SK-N-SH treated with all-trans-retinoic acid at 6 μM for 48 hours (cell line): ENCODE measurements at regions not wholly inside any gene's neighbourhood (a gene's known extent, or its start where the extent isn't known, plus 50 kb on each side); places are given as distances from the start of the nearest gene placed in this dataset.
A peak's percentile ranks its signal among the peaks of the same experiment; 100 is the strongest.

ENCODE experiments used
- ATAC-seq: fragments of 200-7000 bp; cut with Tn5 transposase; 3 replicates; pipeline ENCODE4 v1.9.1; 2020; ENCODE audit warnings: mild to moderate bottlenecking, moderate library complexity
- ARNTL ChIP-seq: fragments of 450-650 bp; formaldehyde crosslinking; IDR thresholded peaks from 2 replicates; pipeline ENCODE4 v1.5.0; 2020; ENCODE audit warnings: low read depth, mild to moderate bottlenecking, moderate library complexity, borderline replicate concordance
- BACH2 ChIP-seq: fragments of 250-450 bp; sonication (Bioruptor Pico); IDR thresholded peaks from 2 replicates; pipeline ENCODE4 v1.9.0; 2021; ENCODE audit warnings: mild to moderate bottlenecking, borderline replicate concordance
- CREB5 ChIP-seq: fragments of 250-450 bp; sonication (Bioruptor Pico); IDR thresholded peaks from 2 replicates; pipeline ENCODE4 v1.5.1; 2020; ENCODE audit warnings: low read depth, mild to moderate bottlenecking, moderate library complexity
- CSDC2 ChIP-seq: fragments of 250-450 bp; sonication (Bioruptor Pico); IDR thresholded peaks from 2 replicates; pipeline ENCODE4 v1.5.0; 2020; ENCODE audit warnings: mild to moderate bottlenecking, moderate library complexity
- CSRNP3 ChIP-seq: fragments of 250-450 bp; sonication (Bioruptor Pico); IDR thresholded peaks from 2 replicates; pipeline ENCODE4 v1.5.1; 2021; ENCODE audit warnings: mild to moderate bottlenecking, moderate library complexity
- ESRRG ChIP-seq: fragments of 250-450 bp; sonication (Bioruptor Pico); IDR thresholded peaks from 2 replicates; pipeline ENCODE4 v1.6.1; 2021; ENCODE audit warnings: mild to moderate bottlenecking
- GLIS3 ChIP-seq: fragments of 250-450 bp; sonication (Bioruptor Pico); IDR thresholded peaks from 2 replicates; pipeline ENCODE4 v1.5.0; 2020; ENCODE audit warnings: mild to moderate bottlenecking, moderate library complexity
- ISL1 ChIP-seq: fragments of 250-450 bp; sonication (Bioruptor Pico); IDR thresholded peaks from 2 replicates; pipeline ENCODE4 v2.1.2; 2022; ENCODE audit warnings: mild to moderate bottlenecking, moderate library complexity
- OSR1 ChIP-seq: fragments of 250-450 bp; sonication (Bioruptor Pico); IDR thresholded peaks from 2 replicates; pipeline ENCODE4 v1.8.0; 2022; ENCODE audit warnings: moderate library complexity, mild to moderate bottlenecking, inconsistent platforms
- PPARA ChIP-seq: fragments of 250-450 bp; sonication (Bioruptor Pico); IDR thresholded peaks from 2 replicates; pipeline ENCODE4 v1.5.0; 2020; ENCODE audit warnings: mild to moderate bottlenecking, borderline replicate concordance
- RARB ChIP-seq: fragments of 250-450 bp; sonication (Bioruptor Pico); IDR thresholded peaks from 2 replicates; pipeline ENCODE4 v1.8.0; 2021; ENCODE audit warnings: mild to moderate bottlenecking, moderate library complexity
- SNAI2 ChIP-seq: fragments of 250-450 bp; sonication (Bioruptor Pico); IDR thresholded peaks from 2 replicates; pipeline ENCODE4 v1.5.0; 2020; ENCODE audit warnings: mild to moderate bottlenecking, moderate library complexity
- TSHZ2 ChIP-seq: fragments of 250-450 bp; sonication (Bioruptor Pico); IDR thresholded peaks from 2 replicates; pipeline ENCODE4 v1.5.0; 2020; ENCODE audit warnings: mild to moderate bottlenecking, moderate library complexity
- ZC3H10 ChIP-seq: fragments of 250-450 bp; sonication (Bioruptor Pico); IDR thresholded peaks from 2 replicates; pipeline ENCODE4 v1.5.1; 2021; ENCODE audit warnings: mild to moderate bottlenecking, moderate library complexity
- ZFP30 ChIP-seq: fragments of 450-650 bp; formaldehyde crosslinking; IDR thresholded peaks from 2 replicates; pipeline ENCODE4 v1.5.0; 2022; ENCODE audit warnings: mild to moderate bottlenecking, moderate library complexity
- ZNF565 ChIP-seq: fragments of 450-650 bp; formaldehyde crosslinking; conservative IDR thresholded peaks from 2 replicates; pipeline ENCODE4 v1.5.0; 2020; ENCODE audit warnings: low read depth, mild to moderate bottlenecking, moderate library complexity
- ZNF70 ChIP-seq: fragments of 450-650 bp; formaldehyde crosslinking; IDR thresholded peaks from 2 replicates; pipeline ENCODE4 v1.5.0; 2020; ENCODE audit warnings: mild to moderate bottlenecking, moderate library complexity
- ZNF8 ChIP-seq: fragments of 450-650 bp; formaldehyde crosslinking; IDR thresholded peaks from 2 replicates; pipeline ENCODE4 v1.5.0; 2020; ENCODE audit warnings: mild to moderate bottlenecking, moderate library complexity

GRCh38 chr3:18870074-18870640 lies 278.2 kb upstream of the KCNH8 start:
- TF ChIP-seq TSHZ2 (CRISPR knock-in tag) (no peak), ISL1 (CRISPR knock-in tag) (peak; percentile 60; the same call in 1 of the 2 replicates)
- ATAC-seq, result peak; percentile 46; the same call in 2 of the 3 replicates

GRCh38 chr3:18868911-18869689 lies 279.2 kb upstream of the KCNH8 start:
- peak; percentile 51 for ATAC-seq
- no peak for TF ChIP-seq ESRRG (CRISPR knock-in tag)
- no peak for TF ChIP-seq CREB5
- no peak for TF ChIP-seq PPARA (CRISPR knock-in tag)
- no peak for TF ChIP-seq TSHZ2 (CRISPR knock-in tag)
- no peak for TF ChIP-seq SNAI2 (CRISPR knock-in tag)
- no peak for TF ChIP-seq ARNTL (CRISPR knock-in tag)
- no peak for TF ChIP-seq ZNF565 (CRISPR knock-in tag)
- no peak for TF ChIP-seq ZC3H10
- no peak for TF ChIP-seq ZFP30 (CRISPR knock-in tag)
- no peak for TF ChIP-seq OSR1 (CRISPR knock-in tag)
- no peak for TF ChIP-seq CSRNP3 (CRISPR knock-in tag)
- TF ChIP-seq RARB (CRISPR knock-in tag), result no peak
- TF ChIP-seq CSDC2 (CRISPR knock-in tag), result no peak
- no peak for TF ChIP-seq GLIS3 (CRISPR knock-in tag)
- TF ChIP-seq ZNF8 (CRISPR knock-in tag), result no peak
- no peak for TF ChIP-seq BACH2
- TF ChIP-seq, all 23 proteins: peak for 0

GRCh38 chr3:18866899-18867298 lies 281.4 kb upstream of the KCNH8 start:
- TF ChIP-seq CSRNP3 (CRISPR knock-in tag) (no peak), ZNF70 (CRISPR knock-in tag) (no peak)
- no peak for ATAC-seq
